Suprapubic skin (tissue), 4 donors: ENCODE measurements at regions not wholly inside any gene's neighbourhood (a gene's known extent, or its start where the extent isn't known, plus 50 kb on each side); places are given as distances from the start of the nearest gene placed in this dataset.

ENCODE experiments used
- EP300 ChIP-seq: sonication (generic); formaldehyde crosslinking; IDR thresholded peaks from one replicate; pipeline ENCODE4 v1.6.1; 2017; ENCODE audit warnings: antibody characterized with exemption
- POLR2A ChIP-seq, 2 donors: fragments of 450-650 bp; IDR thresholded peaks; one replicate each; pipeline ENCODE4 v1.6.1; 2017; ENCODE audit warnings: antibody characterized with exemption in 2 of 2, mild to moderate bottlenecking in 2 of 2, moderate library complexity in 2 of 2
- POLR2AphosphoS5 ChIP-seq, 3 donors: sonication (generic); formaldehyde crosslinking; IDR thresholded peaks; one replicate each; pipeline ENCODE4 v1.6.1; 2017; ENCODE audit warnings: antibody characterized with exemption in 3 of 3
- TF ChIP-seq, protein P1 (sequence below), 2 donors: fragments of 200-600 bp in 1 of 2; fragments of 450-650 bp in 1 of 2; sonication (generic) in 1 of 2; IDR thresholded peaks; one replicate each; pipeline ENCODE4 v1.5.1; 2016 to 2019; ENCODE audit warnings: antibody characterized with exemption in 2 of 2, mild to moderate bottlenecking in 1 of 2, moderate library complexity in 1 of 2

DNA sequence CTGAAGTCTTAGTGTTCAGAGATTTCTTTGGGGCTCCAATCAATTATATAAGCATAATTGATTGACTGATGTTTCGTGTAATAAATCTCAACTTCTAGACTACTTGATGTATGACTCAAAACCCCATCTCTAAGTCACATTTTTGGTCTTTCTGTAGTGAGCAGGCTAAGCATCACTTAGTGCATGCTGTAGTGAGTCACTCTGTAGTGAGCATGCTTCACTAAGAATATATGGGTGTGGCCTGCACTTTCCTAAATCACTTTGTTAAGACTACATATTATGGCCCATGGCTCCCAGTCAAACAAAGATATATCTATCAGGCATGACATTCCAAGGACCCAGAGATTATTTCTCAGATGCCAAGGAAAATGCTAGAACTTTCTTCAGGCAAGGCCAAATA, 909.4 kb upstream of the LRFN5 start:
- TF ChIP-seq, protein P1, sequence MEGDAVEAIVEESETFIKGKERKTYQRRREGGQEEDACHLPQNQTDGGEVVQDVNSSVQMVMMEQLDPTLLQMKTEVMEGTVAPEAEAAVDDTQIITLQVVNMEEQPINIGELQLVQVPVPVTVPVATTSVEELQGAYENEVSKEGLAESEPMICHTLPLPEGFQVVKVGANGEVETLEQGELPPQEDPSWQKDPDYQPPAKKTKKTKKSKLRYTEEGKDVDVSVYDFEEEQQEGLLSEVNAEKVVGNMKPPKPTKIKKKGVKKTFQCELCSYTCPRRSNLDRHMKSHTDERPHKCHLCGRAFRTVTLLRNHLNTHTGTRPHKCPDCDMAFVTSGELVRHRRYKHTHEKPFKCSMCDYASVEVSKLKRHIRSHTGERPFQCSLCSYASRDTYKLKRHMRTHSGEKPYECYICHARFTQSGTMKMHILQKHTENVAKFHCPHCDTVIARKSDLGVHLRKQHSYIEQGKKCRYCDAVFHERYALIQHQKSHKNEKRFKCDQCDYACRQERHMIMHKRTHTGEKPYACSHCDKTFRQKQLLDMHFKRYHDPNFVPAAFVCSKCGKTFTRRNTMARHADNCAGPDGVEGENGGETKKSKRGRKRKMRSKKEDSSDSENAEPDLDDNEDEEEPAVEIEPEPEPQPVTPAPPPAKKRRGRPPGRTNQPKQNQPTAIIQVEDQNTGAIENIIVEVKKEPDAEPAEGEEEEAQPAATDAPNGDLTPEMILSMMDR (IDR thresholded peaks at IDR 0.05): no peak
- TF ChIP-seq POLR2AphosphoS5 (IDR thresholded peaks at IDR 0.05) (no peak), EP300 (no peak), POLR2A (IDR thresholded peaks at IDR 0.05) (no peak)
